HUES48 (cell line): ENCODE measurements at regions not wholly inside any gene's neighbourhood (a gene's known extent, or its start where the extent isn't known, plus 50 kb on each side); places are given as distances from the start of the nearest gene placed in this dataset.

Experiments used
- H3K27ac ChIP-seq: one replicate; pipeline ENCODE4 v1.7.0; 2013; ENCODE audit warnings: low read depth, low read length, inconsistent platforms
- H3K27me3 ChIP-seq: 2 replicates; pipeline ENCODE4 v1.6.1; 2013; ENCODE audit warnings: mild to moderate bottlenecking, low read length; ENCODE audit not compliant: control insufficient read depth, insufficient read depth
- H3K36me3 ChIP-seq: 2 replicates; pipeline ENCODE4 v1.6.1; 2013; ENCODE audit warnings: low read length; ENCODE audit not compliant: control insufficient read depth, insufficient read depth
- H3K4me1 ChIP-seq: 2 replicates; pipeline ENCODE4 v1.6.1; 2013; ENCODE audit warnings: mild to moderate bottlenecking, low read length; ENCODE audit not compliant: control insufficient read depth, insufficient read depth
- H3K4me3 ChIP-seq: 2 replicates; pipeline ENCODE4 v1.5.1; 2013; ENCODE audit warnings: mild to moderate bottlenecking, low read depth, low read length
- H3K9ac ChIP-seq: 2 replicates; pipeline ENCODE4 v1.6.1; 2013; ENCODE audit warnings: mild to moderate bottlenecking, low read depth, low read length, moderate library complexity
- H3K9me3 ChIP-seq: 2 replicates; pipeline ENCODE4 v1.6.1; 2013; ENCODE audit warnings: low read length; ENCODE audit not compliant: control insufficient read depth, insufficient read depth

GRCh38 chr22:48685767-48686166, 1141.9 kb downstream of the BRD1 start:
- H3K9me3 ChIP-seq, result no peaks in the 10 kb centered on the region
- peaks cover 5% of the 10 kb centered on the region; the same call in 1 of the 2 replicates for H3K4me1 ChIP-seq
- no peak overlapping the region for H3K4me3 ChIP-seq
- H3K9ac ChIP-seq, result no peak overlapping the region
- H3K36me3 ChIP-seq, result no peaks in the 10 kb centered on the region
- no peaks in the 10 kb centered on the region for H3K27me3 ChIP-seq
- H3K27ac ChIP-seq, result no peak overlapping the region

- no peaks in the 10 kb centered on the region for H3K9me3 ChIP-seq
- no peak overlapping the region for H3K4me3 ChIP-seq
- H3K4me1 ChIP-seq, result peaks cover 5% of the 10 kb centered on the region; the same call in 1 of the 2 replicates
- no peaks in the 10 kb centered on the region for H3K27me3 ChIP-seq
- no peaks in the 10 kb centered on the region for H3K36me3 ChIP-seq
- no peak overlapping the region for H3K9ac ChIP-seq
- H3K27ac ChIP-seq, result no peak overlapping the region
These were observed 1144.0 kb downstream of the BRD1 start for GRCh38 chr22:48683640-48684039.

GRCh38 chr22:48682504-48682903, 1145.2 kb downstream of the BRD1 start:
- H3K27ac ChIP-seq, result no peak overlapping the region

GRCh38 chr22:48680601-48681000, 1147.1 kb downstream of the BRD1 start:
- Histone ChIP-seq H3K9me3 (no peaks in the 10 kb centered on the region), H3K36me3 (no peaks in the 10 kb centered on the region), H3K4me3 (no peak overlapping the region), H3K4me1 (peaks cover 5% of the 10 kb centered on the region; the same call in 1 of the 2 replicates), H3K27me3 (no peaks in the 10 kb centered on the region), H3K9ac (no peak overlapping the region), H3K27ac (no peak overlapping the region)

More at GRCh38 chr22:48682504-48682903, 1145.2 kb downstream of the BRD1 start:
- Histone ChIP-seq H3K27me3 (no peaks in the 10 kb centered on the region), H3K9me3 (no peaks in the 10 kb centered on the region), H3K9ac (no peak overlapping the region), H3K4me3 (no peak overlapping the region), H3K4me1 (peaks cover 5% of the 10 kb centered on the region; the same call in 1 of the 2 replicates), H3K36me3 (no peaks in the 10 kb centered on the region)

DNA sequence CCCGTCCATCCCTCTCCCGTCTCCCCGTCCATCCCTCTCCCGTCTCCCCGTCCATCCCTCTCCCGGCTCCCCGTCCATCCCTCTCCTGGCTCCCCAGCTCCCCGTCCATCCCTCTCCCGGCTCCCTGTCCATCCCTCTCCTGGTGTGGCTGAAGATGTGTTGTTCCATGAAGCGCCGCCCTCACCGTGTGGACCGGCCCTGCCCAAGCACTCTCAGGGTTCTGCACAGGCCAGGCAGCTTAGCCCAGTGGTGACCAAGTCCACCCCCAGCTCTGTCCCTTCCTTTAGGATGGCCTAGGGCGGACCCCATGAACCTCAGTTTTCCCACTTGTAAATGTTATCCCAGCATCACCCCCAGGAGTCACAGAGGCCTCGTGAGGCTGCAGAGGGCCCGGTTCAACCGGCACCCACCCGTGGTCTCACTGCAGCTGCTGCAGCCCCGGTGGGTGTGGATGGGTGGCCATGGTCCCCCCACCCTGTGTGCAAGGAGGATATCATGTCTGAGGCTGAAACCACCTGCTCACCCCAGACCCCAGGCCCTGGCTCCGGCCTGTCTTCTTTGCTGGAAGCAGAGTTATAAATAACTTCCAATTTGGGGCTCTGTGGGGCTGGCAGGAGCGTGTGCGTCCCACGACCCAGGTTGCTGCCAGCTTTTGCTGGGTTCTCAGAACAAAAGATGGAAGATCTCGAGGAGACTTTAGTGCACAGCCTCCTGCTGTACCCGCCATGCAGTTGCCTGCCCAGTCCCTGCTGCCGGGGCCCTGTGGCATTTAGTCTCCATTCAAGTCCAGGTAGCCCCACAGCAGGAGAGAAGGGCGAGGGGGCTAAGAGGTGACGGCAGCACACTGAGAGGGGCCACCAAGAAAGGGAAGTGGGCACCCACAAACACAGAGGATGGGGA, 1147.8 kb downstream of the BRD1 start:
- no peaks in the 10 kb centered on the region for H3K27me3 ChIP-seq
- no peak overlapping the region for H3K9ac ChIP-seq
- no peaks in the 10 kb centered on the region for H3K9me3 ChIP-seq
- no peaks in the 10 kb centered on the region for H3K36me3 ChIP-seq
- no peak overlapping the region for H3K27ac ChIP-seq
- H3K4me3 ChIP-seq, result no peak overlapping the region
- peaks cover 3% of the 10 kb centered on the region; the same call in 1 of the 2 replicates for H3K4me1 ChIP-seq

- Histone ChIP-seq H3K9ac (no peak overlapping the region), H3K4me1 (no peaks in the 10 kb centered on the region; the same call in 1 of the 2 replicates), H3K27ac (no peak overlapping the region), H3K9me3 (no peaks in the 10 kb centered on the region), H3K36me3 (no peaks in the 10 kb centered on the region), H3K4me3 (no peak overlapping the region), H3K27me3 (no peaks in the 10 kb centered on the region)
These were observed 1149.2 kb downstream of the BRD1 start for GRCh38 chr22:48678171-48679135.

GRCh38 chr22:48677621-48678020, 1150.1 kb downstream of the BRD1 start:
- H3K4me1 ChIP-seq, result no peaks in the 10 kb centered on the region; the same call in 1 of the 2 replicates
- no peak overlapping the region for H3K9ac ChIP-seq
- H3K36me3 ChIP-seq, result no peaks in the 10 kb centered on the region
- no peaks in the 10 kb centered on the region for H3K27me3 ChIP-seq
- 0 out of 2 replicates have a peak, but pooled peaks cover under 1% of the 10 kb centered on the region for H3K9me3 ChIP-seq
- H3K4me3 ChIP-seq, result no peak overlapping the region
- H3K27ac ChIP-seq, result no peak overlapping the region

- no peaks in the 10 kb centered on the region; the same call in 1 of the 2 replicates for H3K4me1 ChIP-seq
- no peaks in the 10 kb centered on the region for H3K27me3 ChIP-seq
- peaks cover 3% of the 10 kb centered on the region; the same call in 1 of the 2 replicates for H3K9me3 ChIP-seq
- no peak overlapping the region for H3K4me3 ChIP-seq
- H3K9ac ChIP-seq, result no peak overlapping the region
- H3K27ac ChIP-seq, result no peak overlapping the region
- no peaks in the 10 kb centered on the region for H3K36me3 ChIP-seq
These were observed 1150.5 kb downstream of the BRD1 start for GRCh38 chr22:48677168-48677520.

- H3K9me3 ChIP-seq, result peaks cover 8% of the 10 kb centered on the region; the same call in 1 of the 2 replicates
These were observed 1151.2 kb downstream of the BRD1 start for GRCh38 chr22:48676266-48677167.

GRCh38 chr22:48675830-48676145, 1151.9 kb downstream of the BRD1 start:
- Histone ChIP-seq H3K27ac (no peak overlapping the region), H3K27me3 (no peaks in the 10 kb centered on the region), H3K36me3 (no peaks in the 10 kb centered on the region), H3K4me3 (no peak overlapping the region), H3K9ac (no peak overlapping the region), H3K4me1 (no peaks in the 10 kb centered on the region), H3K9me3 (peaks cover 9% of the 10 kb centered on the region; the same call in 1 of the 2 replicates)

More at GRCh38 chr22:48676266-48677167, 1151.2 kb downstream of the BRD1 start:
- H3K9ac ChIP-seq, result no peak overlapping the region
- no peaks in the 10 kb centered on the region for H3K4me1 ChIP-seq
- H3K4me3 ChIP-seq, result no peak overlapping the region
- no peak overlapping the region for H3K27ac ChIP-seq
- H3K27me3 ChIP-seq, result no peaks in the 10 kb centered on the region
- no peaks in the 10 kb centered on the region for H3K36me3 ChIP-seq
